RPMI7951 (cell line): ENCODE measurements at regions not wholly inside any gene's neighbourhood (a gene's known extent, or its start where the extent isn't known, plus 50 kb on each side); places are given as distances from the start of the nearest gene placed in this dataset.

Experiments used
- DNase-seq: peaks from one replicate; pipeline ENCODE4 v3.0.0-alpha.2; 2012; ENCODE audit warnings: low read depth

DNA sequence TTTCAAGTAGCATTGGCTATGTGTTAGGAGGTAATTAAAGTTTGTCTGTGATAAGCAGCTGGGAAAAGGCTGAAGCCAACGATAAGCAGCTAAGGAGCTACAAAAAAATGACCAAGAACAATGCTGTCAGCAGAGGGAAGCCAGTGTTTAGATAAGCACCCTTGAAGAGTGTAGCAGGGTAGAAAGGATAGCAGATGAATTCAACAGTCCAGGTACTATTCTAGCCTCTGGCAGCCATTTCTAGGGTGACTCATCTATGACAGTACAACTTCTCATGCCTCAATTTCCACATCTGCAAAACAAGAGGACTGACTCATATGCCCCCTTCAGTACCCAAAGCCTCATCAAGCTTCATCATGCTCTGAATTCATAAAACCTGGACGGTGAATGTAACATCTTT, 617.6 kb upstream of the UBE2E2 start:
- DNase-seq = peak; percentile 58

DNA sequence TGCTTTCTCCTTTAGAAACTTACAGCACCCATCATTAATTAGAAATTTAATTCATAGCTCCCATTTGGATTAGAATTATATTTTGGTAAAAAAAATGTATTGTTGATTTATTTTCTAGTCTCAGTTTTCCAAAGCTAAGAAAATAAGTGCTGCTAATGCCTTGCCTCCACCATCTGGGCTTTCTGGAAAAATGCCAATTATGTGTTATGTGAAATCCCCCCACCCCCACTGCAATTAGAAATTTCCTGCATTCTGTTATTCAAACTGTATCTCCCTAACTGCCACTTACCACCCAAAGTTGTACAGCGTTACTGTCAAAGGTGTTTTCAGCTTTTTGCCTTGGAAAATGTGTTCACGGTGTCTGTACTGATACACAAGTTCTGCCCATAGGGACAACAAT, 617.2 kb upstream of the UBE2E2 start:
- DNase-seq = no peak

DNA sequence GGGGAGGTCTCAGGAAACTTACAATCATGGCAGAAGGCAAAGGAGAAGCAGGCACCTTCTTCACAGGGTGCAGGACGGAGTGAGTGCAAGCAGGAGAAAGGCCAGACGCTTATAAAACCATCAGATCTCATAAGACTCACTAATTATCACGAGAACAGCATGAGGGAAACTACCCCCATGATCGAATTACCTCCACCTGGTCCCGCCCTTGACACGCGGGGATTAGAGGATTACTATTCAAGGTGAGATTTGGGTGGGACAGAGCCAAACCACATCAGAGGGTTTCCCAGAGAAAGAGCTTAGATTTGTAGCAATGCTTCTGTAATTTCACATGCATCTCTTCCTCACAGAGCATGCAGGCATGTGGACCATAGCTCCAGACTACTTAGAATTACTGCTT, 615.7 kb upstream of the UBE2E2 start:
- DNase-seq = no peak

DNA sequence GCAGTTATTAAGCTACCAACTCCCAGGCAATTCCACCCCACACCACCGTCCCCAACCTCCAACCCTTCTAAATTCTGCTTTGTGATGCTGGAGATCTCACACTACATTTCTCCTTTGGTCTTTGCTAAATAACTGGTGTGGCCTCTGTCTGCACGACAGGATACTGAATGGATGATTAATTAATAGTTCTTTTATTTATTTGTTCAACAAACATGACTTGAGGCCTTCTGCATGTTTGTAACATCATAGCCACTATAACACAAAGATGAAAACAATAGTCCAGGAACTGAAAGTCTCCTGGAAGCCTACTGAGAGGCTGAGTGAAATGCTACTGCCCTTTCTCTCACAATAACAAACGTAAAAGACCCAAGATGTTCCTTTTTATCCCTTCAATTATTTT, 609.5 kb upstream of the UBE2E2 start:
- no peak for DNase-seq

DNA sequence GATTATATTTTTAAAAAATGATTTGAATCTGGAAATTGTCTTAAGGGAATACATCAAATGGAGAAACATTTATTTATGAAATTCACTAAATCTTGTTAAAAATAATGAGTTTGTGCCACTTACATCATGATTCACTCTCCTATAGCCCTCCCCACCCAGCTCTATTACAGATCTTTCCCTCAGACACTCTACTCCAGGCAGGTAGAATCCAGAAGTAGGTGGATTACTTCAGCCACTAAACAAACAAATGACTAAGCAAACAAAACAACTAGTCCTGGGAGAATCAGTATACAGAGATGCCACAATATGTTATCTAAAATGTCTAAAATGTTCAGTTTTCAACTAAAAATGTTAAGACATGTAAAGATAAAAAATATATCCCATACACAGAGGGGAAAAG, 608.1 kb upstream of the UBE2E2 start:
- no peak for DNase-seq

DNA sequence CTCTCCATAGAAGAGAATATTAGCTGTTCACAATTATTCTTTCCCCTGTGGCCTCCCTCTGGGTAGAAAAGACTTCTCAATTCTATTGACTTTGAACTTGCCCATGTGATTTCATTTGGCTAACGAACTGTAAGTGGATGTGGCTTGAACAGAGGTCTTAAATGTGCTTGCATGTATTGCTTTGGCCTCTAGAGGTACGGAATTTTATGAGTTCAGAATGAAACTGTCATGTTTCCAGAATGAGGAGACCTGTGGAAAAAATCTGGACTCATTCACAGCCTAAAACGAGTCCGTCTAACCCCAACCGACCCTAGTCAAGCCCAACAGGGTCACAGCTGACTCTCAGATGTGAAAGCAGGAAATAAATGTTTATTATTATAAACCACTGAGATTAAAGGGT, 596.7 kb upstream of the UBE2E2 start:
- no peak for DNase-seq

DNA sequence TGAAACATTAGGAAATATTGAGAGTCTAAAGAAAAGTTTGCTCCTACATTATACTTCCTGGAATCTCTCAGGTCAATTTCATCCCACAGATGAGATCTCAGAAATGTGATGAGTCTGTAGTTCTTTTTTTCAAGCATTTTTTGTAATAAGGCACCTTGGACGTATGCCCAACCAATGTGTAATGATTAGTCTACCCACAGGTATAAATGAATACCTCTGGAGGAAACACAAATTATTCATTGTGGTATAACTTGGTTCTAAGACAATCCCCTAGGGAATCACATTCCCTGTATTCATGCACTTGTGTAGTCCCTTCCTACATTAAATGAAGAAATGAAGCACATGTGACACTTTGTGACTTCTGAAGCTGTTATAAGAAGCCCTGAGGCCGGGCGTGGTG, 596.2 kb upstream of the UBE2E2 start:
- no peak for DNase-seq

DNA sequence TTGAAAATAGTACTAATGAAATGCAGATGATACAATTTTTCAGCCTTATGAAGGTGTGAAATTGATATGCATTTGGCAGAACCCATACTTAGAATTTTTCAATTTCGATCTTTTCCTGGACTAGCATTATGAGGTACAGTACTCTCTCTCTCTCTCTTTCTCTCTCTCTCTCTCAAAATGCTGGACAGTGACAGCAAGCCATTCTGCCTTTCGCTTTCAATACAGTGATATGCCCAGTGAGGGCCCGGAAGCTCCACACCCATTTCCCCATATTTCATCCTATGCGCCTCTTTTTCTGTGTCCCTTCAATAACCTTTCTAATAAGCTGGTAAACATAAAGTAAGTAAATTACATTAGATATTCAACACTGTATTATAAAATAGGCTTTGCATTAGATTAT, 595.0 kb upstream of the UBE2E2 start:
- no peak for DNase-seq

DNA sequence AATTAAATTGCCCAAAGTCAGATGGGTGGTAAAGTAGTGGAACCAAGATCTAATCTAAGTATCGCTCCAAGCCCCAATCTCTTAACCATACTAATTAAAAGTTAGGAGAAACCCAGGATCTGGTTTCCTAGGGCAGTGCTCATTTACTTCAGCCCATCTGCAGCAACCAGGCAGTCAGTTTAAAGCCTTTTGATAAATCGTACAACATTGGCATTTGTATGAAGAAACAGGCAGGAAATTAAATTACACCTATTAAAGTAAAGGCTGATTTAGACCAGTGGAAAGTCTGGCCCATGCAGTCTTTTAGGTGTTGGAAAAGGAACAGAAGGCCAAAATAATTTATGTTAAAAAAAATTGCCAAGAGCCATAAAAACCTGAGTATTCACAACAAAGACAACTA, 594.4 kb upstream of the UBE2E2 start:
- no peak for DNase-seq

DNA sequence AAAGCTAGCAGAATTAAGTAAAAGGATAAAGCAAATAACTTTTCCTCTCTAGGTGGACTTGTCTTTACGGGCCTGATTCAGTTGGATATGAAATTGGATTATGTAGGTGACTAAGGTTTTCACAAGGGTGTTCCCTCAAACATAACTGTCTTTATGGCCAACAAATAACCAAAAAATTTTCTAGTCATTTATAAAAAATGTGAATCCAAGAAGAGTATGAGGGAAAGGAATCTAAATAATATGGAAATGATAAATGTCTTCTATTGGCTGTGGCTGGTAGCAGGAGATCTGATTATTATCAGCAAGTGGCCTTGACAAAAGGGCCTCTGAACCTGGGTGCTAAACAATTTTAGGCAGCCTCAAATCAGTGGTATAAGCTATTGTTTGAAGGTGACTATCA, 594.0 kb upstream of the UBE2E2 start:
- no peak for DNase-seq

DNA sequence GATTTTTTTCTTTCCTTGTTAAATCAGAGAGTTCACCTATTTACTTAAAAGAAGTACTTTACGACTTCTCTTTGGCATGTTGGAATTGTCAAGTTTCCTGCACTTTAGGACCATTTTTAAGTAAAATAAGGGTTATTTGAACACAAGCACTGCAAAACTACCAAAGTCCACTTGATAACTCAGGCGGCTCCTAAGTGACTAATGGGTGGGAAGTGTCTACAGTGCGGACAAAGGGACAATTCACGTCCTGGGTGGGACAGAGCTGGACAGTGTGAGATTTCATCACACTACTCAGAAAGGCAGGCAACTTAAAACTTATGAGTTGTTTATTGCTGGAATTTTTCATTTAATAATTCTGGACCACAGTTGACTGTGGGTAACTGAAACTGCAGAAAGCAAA, 590.2 kb upstream of the UBE2E2 start:
- DNase-seq = no peak

DNA sequence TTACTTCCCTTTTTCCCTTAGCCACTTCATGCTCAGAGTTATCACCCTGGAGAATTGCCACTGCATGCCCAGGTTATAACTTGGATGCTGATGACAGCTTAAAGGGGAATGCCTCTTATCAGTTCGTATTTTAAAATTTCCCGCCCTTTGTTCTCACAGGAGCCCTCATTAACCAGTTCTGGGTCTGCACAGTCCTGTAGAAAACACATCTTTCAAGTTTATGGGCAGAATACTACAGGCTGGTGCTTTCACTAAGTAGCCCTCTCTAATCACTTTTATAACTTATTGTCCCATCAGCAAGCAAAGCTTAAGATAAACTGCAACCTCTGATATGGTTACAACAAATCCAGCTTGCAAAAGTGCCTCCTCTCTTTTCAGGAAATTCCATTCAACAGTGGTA, 587.3 kb upstream of the UBE2E2 start:
- DNase-seq = no peak

DNA sequence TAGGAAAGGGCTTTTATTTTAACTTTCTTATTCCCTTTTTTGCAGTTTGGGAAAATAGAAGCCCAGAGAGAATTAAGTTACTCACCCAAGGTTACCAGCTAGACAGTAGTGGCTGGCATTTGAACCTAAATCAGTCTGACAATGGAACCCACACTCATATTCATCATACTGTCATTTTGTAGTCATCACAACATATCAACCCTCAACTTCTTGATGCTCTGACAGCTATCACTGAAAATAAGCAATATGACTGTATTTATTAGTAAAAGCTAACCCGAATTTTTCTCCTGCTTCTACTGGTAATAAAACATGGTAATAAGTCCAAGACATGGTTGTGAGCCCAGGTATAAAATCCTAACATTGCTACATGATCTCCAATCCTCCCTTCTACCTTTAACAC, 585.8 kb upstream of the UBE2E2 start:
- DNase-seq = no peak

DNA sequence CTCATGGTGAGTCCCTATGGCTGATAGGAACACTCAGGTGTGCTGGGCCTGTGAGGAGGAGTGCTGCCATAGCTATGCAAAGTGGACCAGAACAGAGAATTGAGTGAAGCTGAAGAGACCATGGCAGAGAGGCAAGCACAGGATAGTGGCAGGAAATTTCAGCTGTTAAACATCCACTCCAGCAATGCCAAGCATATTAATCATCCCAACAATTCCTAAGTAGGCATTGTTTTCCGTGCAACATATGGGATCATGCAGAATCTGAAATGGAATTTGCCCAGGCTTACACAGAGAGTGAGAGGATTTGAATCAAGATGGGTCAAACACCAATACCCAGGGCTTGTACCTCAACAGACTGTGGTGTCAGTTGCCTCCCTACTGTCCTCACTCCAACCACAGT, 582.6 kb upstream of the UBE2E2 start:
- DNase-seq = no peak

DNA sequence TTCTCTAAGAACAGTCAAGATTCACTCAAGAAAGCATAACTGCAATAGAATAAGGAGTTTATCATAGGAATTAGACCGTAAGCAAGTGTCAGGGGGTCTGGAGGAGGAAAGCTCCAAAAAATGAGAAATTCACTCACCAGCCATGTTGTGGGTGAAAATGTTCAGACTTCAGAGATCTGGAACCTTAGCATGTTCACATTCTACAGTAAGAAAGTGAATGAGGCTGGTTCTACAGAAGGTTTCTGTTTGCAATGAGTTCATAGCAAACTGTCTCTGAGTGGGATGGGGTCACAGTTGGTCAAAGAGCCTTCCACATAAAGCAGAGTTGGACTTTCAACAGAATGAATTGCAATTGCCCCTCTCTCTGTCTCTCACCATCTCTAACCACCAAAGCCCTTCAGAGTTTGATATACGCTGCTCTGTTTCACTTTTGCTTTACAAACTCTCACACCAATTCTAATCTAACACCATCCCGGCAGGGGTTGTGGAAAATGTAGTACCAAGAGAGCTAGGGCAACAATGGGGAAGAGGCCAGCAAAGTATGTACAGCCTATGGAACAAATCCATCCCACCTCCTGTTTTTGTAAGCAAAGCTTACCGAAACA, 581.8 kb upstream of the UBE2E2 start:
- no peak for DNase-seq

DNA sequence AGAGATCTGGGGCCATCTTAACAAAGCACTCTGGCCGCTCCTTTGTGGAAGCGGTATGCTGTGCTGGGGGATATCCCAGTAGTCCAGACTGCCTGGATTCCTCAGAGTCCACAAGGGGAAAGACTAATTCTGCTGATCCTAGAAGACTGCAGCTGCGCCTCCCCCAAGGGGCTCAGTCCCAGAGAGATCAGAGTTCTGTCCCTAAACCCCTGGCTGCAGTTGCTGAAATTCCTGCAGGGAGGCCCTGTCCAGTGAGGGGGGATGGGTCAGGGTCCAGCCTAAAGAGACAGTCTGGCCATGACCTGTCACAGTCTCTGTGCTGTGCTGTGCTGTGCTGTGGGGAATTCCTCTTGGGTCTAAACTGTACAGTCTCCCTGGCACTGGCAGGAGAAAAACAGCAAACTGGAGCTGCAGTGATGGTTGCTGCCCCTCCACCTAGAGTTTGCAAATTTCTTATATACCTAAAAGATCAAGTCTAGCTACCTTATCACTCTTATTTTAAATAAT, 575.1 kb upstream of the UBE2E2 start:
- no peak for DNase-seq

DNA sequence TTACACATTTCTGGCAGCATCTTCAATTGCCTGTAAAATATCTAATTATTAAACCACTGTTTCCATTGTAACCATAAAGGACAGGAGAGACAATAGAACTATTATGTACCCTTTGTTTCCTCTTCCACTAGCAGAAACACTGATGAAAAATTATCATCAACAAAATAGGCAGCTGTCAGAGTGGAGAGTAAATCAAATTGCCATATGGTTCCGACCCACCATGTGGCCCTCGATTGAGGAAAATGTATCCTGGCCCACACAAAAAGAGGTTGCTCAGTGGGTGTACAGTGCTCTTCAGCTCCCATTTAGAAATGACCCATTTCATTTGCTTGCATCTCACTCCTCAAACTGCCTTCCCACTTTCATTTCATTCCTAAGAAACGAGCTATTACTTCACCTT, 570.6 kb upstream of the UBE2E2 start:
- no peak for DNase-seq

DNA sequence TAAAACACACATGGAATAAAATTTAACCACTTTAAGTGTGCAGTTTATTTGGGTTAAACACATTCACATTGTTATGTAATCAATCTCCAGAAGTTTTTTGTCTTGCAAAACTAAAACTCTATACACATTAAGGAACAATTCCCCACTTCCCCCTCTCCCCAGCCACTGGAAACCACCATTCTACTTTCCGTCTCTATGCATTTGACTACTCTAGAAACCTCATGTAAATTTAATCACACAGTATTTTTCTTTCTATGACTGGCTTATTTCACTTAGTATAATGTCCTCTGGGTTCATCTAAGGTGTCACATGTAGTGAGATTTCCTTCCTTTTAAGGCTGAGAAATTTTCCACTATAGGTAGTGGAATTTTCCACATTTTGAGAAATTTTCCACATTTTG, 568.7 kb upstream of the UBE2E2 start:
- no peak for DNase-seq

DNA sequence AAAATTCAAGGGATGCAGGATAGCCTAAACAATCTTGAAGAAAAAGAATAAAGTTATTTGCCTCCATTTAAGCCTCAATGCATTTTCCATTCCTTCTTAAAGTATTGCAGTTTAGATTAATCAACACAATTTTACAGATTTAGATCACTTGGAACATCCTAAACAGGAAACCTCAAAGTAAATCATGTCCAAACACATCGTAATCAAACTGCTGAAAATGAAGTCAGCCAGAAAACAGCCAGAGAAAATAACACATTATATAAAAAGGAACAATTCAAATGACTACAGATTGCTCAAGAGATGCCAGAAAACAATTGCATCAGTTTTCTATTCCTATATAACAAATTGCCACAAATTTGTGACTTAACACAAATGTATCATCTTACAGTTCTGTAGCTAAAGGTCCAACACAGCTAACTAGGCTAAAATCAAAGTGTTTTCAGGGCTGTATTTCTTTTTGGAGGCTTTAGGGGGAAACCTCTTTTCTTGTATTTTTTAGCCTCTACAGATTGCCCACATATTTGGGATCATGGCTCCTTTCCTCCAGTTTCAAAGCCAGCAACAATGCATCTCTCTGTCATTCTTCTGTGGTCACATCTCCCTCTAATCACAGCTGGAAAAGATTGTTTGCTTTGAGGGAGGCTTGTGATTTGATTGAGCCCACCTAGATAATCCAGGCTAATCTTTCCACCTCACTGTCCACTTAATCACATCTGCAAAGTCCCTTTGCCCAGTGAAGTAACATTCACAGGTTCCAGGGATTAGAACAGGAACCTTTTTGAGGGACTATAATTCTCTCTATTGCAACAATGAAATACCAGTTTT, 543.3 kb upstream of the UBE2E2 start:
- no peak for DNase-seq

DNA sequence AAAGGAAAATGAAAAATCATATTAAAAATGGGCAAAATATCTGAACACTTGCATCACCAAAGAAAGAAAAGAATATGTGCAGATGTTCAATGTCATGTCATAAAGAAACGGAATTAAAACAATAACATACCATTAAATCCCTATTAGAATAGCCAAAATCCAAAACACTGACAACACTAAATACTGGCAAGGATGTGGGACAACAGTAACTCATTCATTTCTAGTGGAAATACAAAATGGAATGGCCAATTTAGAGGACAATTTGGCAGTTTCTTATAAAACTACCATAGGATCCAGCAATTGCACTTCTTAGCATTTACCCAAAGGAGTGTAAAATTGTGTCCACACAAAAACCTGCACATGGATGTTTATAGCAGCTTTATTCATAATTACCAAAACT, 542.5 kb upstream of the UBE2E2 start:
- DNase-seq = no peak

DNA sequence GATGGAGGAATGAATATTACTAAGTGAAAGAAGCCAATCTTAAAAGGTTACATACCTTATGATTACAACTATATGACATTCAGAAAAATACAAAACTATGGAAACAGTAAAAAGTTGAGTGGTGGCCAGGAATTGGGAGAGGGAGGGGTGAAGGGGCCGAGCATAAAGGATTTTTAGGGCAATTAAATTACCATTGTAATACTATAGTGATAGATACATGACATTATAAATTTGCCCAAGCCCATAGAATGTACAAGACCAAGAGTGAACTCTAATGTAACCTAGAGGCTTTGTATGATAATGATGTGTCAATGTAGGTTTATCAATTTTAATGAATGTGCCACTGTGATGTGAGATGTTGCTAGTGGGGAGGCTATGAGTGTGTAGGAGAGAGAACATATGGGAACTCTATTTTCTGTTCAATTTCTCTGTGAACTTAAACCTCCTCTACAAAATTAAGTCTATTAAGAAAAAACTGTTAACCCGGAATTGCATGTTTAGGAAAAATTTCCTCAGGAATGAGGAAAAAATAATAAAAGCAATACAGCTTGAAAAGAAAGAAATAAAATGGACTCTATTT, 541.9 kb upstream of the UBE2E2 start:
- no peak for DNase-seq

DNA sequence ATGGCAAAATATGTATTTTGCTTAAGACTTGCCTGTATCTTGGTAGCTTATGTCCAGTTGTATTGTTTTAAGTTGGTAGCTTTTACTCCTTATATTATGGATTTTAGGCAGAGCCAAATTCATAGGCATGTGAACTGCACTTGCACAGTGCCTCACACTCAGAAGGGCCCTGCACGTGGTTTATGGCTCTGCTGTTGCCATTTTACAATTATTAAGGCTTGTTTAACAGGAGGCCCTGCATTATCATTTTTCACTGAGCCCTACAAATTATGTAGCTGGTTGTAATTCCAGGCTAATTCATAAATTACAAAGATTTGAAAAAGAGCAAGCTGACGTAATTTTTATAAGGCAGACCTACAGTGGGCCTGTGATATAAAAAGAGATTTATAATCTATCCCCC, 537.6 kb upstream of the UBE2E2 start:
- DNase-seq = no peak

DNA sequence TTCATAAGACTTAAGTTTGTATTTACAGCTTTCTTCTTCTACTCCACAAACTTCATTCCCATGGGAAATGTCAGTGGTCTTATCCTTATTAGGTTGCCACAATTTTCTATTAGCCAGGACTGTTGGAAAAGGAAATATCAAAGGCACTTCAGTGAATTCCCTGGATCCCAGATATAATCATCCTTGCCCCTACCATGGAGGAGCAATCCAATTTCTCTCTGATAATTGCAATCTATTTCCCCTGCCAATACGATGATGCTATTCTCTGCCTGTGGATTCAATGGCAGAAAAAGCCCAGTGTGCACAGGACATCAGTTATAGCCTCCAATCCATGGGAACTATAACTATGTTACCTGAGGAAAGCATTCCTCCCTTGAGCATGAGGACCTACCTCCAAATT, 536.4 kb upstream of the UBE2E2 start:
- no peak for DNase-seq
